GM12874 (cell line): ENCODE measurements at regions not wholly inside any gene's neighbourhood (a gene's known extent, or its start where the extent isn't known, plus 50 kb on each side); places are given as distances from the start of the nearest gene placed in this dataset.

Source experiments
- TF ChIP-seq, protein P1 (sequence below): IDR thresholded peaks from 2 replicates; pipeline ENCODE4 v1.5.1; 2011; ENCODE audit warnings: low read depth, mild to moderate bottlenecking, control low read depth, low read length, moderate library complexity; ENCODE audit not compliant: insufficient read depth

DNA sequence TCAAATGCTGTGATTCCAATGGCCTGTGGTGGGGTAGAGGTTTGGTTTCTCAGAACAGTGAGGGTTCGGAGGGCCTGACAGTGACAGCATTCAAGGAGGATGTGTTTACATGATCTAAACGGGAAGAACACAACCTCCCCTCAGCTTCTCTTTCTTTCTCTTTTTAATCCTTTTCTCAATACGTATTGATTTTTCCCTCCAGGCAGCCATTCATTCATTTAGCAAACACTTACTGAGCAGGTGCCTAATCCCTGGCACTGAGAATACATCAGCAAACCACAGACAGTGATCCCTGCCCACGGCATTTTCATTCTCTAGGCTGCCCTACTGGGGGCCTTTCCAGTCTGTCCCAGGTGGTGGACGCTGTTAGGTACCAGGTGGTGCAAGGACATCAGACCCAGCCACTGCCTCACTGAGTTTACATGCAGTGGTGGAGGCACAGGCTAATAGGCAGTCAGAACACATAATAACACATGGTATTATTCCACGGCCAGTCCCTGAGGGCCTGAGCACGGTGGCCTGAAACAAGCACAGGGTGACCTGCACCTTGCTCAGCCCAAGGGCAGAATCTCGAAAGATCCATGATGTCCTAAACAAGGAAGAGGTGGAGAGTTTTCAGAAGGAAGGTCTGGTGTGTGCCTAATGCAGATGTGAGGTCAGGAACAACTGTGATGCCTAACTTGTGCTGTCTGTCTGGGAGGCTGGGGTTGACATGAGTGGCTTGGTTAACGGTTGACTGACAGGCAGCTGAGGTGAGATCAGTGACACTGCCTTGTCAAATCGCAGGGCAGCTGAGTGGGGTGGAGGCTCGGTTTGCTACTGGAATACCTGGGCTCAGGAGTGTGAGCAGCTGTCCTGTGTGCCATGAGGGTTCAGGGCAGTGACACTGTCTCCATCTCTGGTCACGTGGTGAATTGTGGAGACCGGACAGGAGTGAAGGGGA lies 785.5 kb upstream of the HS6ST1 start:
- TF ChIP-seq, protein P1, sequence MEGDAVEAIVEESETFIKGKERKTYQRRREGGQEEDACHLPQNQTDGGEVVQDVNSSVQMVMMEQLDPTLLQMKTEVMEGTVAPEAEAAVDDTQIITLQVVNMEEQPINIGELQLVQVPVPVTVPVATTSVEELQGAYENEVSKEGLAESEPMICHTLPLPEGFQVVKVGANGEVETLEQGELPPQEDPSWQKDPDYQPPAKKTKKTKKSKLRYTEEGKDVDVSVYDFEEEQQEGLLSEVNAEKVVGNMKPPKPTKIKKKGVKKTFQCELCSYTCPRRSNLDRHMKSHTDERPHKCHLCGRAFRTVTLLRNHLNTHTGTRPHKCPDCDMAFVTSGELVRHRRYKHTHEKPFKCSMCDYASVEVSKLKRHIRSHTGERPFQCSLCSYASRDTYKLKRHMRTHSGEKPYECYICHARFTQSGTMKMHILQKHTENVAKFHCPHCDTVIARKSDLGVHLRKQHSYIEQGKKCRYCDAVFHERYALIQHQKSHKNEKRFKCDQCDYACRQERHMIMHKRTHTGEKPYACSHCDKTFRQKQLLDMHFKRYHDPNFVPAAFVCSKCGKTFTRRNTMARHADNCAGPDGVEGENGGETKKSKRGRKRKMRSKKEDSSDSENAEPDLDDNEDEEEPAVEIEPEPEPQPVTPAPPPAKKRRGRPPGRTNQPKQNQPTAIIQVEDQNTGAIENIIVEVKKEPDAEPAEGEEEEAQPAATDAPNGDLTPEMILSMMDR, result no peak

DNA sequence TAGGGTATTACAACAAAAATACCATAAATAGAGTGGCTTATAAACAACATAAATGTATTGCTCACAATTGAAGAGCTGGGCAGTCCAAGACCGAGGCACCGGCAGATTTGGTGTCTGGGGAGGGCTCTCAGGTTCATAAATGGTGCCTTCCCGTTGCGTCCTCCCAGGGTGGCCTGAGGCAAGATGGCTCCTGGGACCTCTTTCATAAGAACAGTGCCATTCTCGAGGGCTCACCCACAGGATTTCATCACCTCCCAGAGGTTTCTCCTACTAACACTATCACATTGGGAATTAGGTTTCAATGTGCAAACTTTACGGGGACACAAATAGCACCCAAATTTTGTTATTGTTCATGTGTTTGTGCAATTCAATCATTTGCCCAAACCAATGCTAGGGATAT lies 793.5 kb upstream of the HS6ST1 start:
- TF ChIP-seq, protein P1, result no peak

DNA sequence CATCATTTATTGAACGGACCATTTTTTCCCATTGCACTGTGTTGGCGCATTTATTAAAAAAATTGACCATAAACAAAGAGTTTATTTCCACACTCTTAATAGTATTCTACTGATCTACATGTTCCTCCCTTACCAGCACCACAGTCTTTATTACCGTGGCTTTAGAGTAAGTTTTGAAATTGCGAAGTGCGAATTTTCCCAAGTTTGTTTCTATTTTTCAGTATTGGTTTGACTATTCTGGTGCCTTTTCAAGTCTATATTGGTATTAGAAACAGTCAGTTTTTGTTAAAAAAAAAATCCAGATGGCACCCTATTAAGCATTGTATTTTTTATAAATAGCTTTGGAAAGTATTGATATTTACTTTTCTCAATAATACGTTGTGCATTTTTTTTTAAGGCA lies 795.1 kb upstream of the HS6ST1 start:
- TF ChIP-seq, protein P1, result no peak

DNA sequence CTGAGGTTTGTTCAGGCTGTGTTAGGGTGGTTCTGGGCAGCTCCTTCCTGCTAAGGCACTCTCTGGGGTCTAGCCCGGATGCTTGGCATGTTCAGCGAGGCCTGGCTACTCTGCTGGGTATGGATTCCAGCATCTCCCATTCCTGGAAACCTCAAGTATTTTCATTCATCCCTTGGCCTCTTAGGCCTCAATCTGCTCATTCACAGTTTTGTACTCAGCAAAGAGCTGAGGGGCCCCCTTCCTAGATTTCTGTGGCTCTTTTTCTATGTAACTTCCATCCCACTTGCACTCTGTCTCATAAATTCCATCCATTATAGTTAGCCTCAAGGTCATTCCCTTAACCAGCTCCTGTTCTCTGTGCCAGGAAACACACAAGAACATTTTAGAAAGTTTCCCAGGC lies 798.8 kb upstream of the HS6ST1 start:
- TF ChIP-seq, protein P1, result no peak

DNA sequence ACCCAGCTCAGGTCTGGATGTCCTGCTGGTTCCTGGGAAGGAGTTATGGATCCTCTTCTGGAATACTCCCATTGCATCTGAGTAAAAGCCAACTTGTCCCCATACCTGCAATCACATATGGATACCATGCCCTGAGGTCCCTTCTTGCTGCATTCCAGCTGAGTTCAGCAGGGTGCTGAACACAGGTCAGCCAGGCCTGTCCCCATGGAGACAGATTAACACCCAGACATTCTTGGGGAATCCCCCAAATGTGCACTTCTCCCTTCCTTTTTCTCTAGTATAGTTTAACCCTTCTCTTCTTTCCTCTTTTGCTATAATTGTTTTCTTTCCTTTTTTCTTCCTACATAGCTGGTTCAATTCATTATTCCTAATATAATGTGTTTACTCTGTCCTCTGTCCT lies 799.6 kb upstream of the HS6ST1 start:
- TF ChIP-seq, protein P1, result no peak

DNA sequence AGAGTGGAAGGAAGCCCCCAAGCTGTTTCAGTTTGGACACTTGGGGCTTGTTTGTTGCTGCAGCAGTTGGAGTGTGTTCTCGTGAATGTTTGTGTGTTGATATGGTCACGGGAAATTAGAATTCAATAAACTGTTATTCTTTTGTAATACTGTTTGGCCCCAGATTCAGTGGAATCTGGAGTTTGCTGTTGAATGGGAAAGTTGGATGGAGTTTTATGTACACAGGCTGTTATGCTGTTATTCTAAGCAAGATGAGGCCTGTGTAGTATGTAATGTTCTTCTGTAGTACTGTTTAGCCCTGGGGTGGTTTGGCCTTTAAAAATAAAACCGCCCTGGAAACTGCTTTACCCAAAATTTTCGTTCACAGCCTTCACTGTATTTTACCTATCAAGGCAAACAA lies 810.4 kb upstream of the HS6ST1 start:
- TF ChIP-seq, protein P1, result no peak

DNA sequence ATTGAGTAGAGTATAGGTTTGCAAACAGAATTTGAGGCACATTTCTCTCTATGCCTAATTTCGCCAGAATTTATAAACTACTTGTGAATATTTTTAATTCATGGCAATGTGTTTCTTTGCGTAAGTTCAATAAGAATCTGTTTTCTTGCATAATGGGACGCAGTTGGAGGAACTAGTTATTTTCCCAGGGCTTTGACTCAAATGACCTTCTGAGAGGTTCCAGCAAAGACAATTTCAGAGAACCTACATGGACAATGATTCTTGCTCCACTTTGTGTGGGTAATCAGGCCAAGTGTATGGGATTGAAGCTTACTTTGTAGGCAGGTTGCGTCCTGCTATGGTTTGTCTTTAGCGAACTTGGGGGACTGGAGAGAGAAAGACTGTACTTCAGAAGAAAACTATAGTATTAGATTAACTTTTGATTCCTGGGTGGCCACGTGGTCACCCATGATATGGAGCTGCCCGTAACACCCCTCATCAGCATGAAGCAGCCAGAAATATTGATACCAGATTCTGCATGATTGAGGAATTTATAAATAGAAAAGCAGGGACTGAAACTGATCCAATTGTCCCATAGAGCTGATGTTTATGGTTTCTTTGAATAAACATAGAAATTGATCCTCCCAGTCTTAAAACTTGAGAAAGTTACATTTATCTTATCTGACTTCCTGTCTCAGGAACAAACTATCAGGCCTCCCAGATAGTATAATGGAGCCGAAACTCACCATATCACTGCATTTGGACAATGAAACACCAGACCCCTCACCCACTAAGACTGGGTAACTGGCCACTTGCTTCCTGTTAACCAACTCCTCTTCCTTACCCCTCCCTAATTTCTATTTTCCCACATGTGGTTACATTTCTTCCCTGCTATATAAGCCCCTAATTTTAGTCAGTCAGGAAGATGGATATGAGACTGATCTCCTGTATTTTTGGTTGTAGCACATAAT lies 815.3 kb upstream of the HS6ST1 start:
- TF ChIP-seq, protein P1, result no peak
